ENCODE measurements at regions not wholly inside any gene's neighbourhood (a gene's known extent, or its start where the extent isn't known, plus 50 kb on each side); places are given as distances from the start of the nearest gene placed in this dataset.

- TF ChIP-seq, protein P1, sequence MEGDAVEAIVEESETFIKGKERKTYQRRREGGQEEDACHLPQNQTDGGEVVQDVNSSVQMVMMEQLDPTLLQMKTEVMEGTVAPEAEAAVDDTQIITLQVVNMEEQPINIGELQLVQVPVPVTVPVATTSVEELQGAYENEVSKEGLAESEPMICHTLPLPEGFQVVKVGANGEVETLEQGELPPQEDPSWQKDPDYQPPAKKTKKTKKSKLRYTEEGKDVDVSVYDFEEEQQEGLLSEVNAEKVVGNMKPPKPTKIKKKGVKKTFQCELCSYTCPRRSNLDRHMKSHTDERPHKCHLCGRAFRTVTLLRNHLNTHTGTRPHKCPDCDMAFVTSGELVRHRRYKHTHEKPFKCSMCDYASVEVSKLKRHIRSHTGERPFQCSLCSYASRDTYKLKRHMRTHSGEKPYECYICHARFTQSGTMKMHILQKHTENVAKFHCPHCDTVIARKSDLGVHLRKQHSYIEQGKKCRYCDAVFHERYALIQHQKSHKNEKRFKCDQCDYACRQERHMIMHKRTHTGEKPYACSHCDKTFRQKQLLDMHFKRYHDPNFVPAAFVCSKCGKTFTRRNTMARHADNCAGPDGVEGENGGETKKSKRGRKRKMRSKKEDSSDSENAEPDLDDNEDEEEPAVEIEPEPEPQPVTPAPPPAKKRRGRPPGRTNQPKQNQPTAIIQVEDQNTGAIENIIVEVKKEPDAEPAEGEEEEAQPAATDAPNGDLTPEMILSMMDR (IDR thresholded peaks at IDR 0.05; ENCODE audit: borderline replicate concordance, extremely low read depth, low read length, poor library complexity, severe bottlenecking), result no peak
- no peak for TF ChIP-seq EZH2 (IDR thresholded peaks at IDR 0.05; ENCODE audit: borderline replicate concordance, low read depth, low read length, severe bottlenecking)
These were observed 165.6 kb downstream of the USP31 start for GRCh38 chr16:22983614-22984013.

Measured in DND-41 (cell line).